ENCODE measurements at regions not wholly inside any gene's neighbourhood (a gene's known extent, or its start where the extent isn't known, plus 50 kb on each side); places are given as distances from the start of the nearest gene placed in this dataset.

- H3K4me3 ChIP-seq (ENCODE audit: control insufficient read depth, low read depth, low read length), result no peak overlapping the region
- no peak for DNase-seq (ENCODE audit: low read depth)
- TF ChIP-seq CTCF (conservative IDR thresholded peaks at IDR 0.05; ENCODE audit: control insufficient read depth, insufficient read depth, low read depth, low read length), result no peak
Observed at GRCh38 chr14:51535443-51536044, 116.2 kb upstream of the FRMD6 start.

DNA sequence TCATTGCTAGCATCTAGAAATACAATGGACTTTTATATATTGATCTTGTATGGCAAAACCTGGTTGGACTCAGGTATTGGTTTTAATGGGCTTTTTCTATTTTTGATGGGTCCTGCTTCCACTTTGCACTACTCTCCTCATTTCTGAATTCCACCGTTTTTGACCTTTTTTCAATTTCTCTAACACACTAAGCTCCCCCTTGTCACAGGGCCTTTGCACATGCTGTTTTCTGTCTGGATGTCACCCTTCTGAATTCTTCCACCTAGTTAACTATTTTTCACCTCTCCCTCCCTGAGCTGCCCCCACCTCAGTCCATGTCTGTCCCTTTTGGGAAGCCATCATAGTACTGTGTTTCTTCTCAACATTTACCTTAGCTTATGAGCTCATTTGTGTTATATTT is 112.7 kb upstream of the FRMD6 start:
- H3K4me3 ChIP-seq (ENCODE audit: control insufficient read depth, low read depth, low read length), result no peak overlapping the region
- TF ChIP-seq CTCF (conservative IDR thresholded peaks at IDR 0.05; ENCODE audit: control insufficient read depth, insufficient read depth, low read depth, low read length), result no peak
- no peak for DNase-seq (ENCODE audit: low read depth)

GRCh38 chr14:51539571-51540037 is 112.1 kb upstream of the FRMD6 start:
- peak; percentile 80 for DNase-seq (ENCODE audit: low read depth)
- no peak for TF ChIP-seq CTCF (conservative IDR thresholded peaks at IDR 0.05; ENCODE audit: control insufficient read depth, insufficient read depth, low read depth, low read length)
- H3K4me3 ChIP-seq (ENCODE audit: control insufficient read depth, low read depth, low read length), result no peak overlapping the region

DNA sequence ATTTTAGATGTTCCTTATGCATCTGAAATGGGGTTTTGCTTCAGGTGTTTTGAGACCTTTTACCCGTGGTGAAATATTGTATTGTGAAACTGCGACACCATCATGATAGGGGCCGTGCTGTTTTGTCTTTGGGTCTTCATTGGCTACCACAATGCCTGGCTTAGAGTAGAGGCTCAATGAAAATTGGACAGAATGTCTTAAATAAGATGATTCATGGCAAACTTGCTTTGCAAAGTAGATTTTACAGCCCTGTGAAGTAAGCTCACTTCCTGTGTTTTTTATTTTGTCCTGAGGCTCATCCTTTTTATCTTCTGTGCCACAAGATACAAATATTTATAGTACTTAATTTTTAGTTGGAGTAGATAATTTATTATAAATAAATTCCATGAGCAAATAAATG is 111.3 kb upstream of the FRMD6 start:
- H3K4me3 ChIP-seq (ENCODE audit: control insufficient read depth, low read depth, low read length), result no peak overlapping the region
- TF ChIP-seq CTCF (conservative IDR thresholded peaks at IDR 0.05; ENCODE audit: control insufficient read depth, insufficient read depth, low read depth, low read length), result no peak
- DNase-seq (ENCODE audit: low read depth), result peak; percentile 66

GRCh38 chr14:51544471-51544870 is 107.2 kb upstream of the FRMD6 start:
- H3K4me3 ChIP-seq (ENCODE audit: control insufficient read depth, low read depth, low read length), result no peak overlapping the region
- DNase-seq (ENCODE audit: low read depth), result no peak
- TF ChIP-seq CTCF (conservative IDR thresholded peaks at IDR 0.05; ENCODE audit: control insufficient read depth, insufficient read depth, low read depth, low read length), result no peak

- no peak for DNase-seq (ENCODE audit: low read depth)
- no peak for TF ChIP-seq CTCF (conservative IDR thresholded peaks at IDR 0.05; ENCODE audit: control insufficient read depth, insufficient read depth, low read depth, low read length)
- H3K4me3 ChIP-seq (ENCODE audit: control insufficient read depth, low read depth, low read length), result no peak overlapping the region
Observed at GRCh38 chr14:51544901-51545300, 106.8 kb upstream of the FRMD6 start.

DNA sequence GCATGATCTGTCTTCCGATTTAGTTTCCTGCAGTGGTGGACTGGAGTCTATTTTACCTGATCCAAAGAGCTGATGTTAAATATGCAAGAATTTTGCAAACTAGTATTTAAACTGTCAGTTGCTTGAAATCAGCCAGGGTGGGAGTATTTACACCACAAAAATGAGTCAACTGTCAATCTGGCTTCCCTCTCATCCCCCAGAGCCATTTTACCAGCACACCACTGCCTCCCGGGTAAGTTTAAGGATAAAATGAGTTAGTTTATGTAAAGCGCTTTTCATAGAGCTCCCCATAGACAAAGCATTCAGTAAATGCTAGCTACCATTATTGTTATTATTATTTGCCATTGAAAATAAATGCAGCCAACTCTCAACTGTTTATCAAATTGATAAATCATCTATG is 106.3 kb upstream of the FRMD6 start:
- no peak for DNase-seq (ENCODE audit: low read depth)
- TF ChIP-seq CTCF (conservative IDR thresholded peaks at IDR 0.05; ENCODE audit: control insufficient read depth, insufficient read depth, low read depth, low read length), result no peak
- H3K4me3 ChIP-seq (ENCODE audit: control insufficient read depth, low read depth, low read length), result no peak overlapping the region
